CD4-positive, alpha-beta T cell treated with Interleukin-6 for 4 hours (primary cell): ENCODE measurements at regions not wholly inside any gene's neighbourhood (a gene's known extent, or its start where the extent isn't known, plus 50 kb on each side); places are given as distances from the start of the nearest gene placed in this dataset.
"Not testable (repeated sequence)": the region's sequence is repeated elsewhere in the genome, so short reads cannot be mapped to it uniquely, and the experiment has no call there.

ENCODE experiments used
- DNase-seq: peaks from one replicate; pipeline ENCODE4 v3.0.0-alpha.2; 2020; ENCODE audit warnings: mixed read lengths

GRCh38 chr1:188930382-188930781 lies 1547.3 kb downstream of the BRINP3 start:
- DNase-seq = no peak

DNA sequence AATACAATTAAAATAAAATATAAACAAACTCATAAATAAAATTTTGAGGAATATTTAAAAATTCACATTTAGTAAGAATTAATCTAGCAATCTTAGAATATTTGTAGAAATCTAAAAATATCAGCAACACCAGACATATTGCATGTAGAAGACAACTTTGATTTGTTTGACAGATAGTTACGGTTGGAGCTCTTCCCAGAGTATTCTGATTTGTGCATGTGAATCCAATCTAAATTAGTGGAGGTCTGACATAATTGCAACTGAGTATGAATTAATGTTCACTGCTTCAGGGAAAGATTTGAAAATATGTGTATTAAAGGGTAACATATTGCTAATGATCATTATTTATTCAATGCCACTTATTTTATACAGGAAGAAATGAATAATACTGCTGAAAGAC lies 1546.2 kb downstream of the BRINP3 start:
- DNase-seq = no peak

- no peak for DNase-seq
Measured at GRCh38 chr1:188937965-188938551, 1539.6 kb downstream of the BRINP3 start.

- no peak for DNase-seq
Measured at GRCh38 chr1:188941986-188942385, 1535.7 kb downstream of the BRINP3 start.

DNA sequence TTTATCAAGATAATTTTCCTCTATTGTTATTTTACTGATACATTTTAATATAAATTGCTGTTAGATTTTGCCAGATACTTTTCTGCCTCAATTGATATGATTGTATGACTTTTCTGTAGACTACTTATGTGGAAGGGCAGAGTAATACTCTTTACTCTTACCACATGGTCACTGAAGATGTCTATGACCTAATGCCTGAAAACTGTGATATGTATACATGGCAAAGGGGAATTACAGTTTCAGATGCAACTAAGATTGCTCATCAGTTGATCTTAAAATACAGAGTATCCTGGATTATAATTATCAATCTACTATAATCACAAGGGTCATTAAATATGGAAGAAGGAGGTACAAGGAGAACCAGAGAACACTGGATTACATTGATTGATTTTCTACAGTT lies 1528.0 kb downstream of the BRINP3 start:
- no peak for DNase-seq

GRCh38 chr1:188958461-188959115 lies 1519.1 kb downstream of the BRINP3 start:
- no peak for DNase-seq

DNA sequence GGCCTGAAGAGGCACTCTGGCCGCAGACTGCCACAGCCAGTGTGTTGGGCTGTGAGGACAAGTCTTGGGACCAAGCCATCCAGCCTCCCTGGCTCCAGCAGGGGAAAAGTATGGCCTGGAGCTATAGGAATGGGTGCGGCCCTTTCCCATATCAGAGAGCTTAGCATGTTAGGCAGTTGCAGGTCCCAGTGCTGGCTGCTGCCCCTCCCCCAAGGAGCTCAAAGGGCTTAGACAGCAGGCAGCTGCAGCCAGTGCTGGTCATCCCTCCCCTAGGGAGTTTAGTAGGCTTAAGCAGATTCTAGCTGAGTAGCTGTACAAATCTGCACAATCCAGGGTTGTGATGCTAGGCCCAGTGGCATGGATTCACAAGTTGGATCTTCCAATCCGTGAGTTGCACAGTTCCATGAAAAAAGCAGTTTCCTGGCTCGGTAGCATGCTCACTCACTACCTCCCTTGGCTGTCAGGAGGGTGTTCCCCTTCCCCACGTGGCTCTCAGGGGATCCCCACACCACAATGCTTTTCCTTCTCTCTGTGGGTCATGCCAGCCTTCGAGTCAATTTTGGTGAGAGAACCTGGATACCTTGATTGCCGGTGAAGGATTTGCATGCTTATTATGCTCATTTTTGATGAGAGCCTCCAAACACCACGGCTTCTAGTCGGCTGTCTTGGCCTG lies 1490.8 kb downstream of the BRINP3 start:
- no peak for DNase-seq

- no peak for DNase-seq
Measured at GRCh38 chr1:188988589-188988988, 1489.1 kb downstream of the BRINP3 start.

DNA sequence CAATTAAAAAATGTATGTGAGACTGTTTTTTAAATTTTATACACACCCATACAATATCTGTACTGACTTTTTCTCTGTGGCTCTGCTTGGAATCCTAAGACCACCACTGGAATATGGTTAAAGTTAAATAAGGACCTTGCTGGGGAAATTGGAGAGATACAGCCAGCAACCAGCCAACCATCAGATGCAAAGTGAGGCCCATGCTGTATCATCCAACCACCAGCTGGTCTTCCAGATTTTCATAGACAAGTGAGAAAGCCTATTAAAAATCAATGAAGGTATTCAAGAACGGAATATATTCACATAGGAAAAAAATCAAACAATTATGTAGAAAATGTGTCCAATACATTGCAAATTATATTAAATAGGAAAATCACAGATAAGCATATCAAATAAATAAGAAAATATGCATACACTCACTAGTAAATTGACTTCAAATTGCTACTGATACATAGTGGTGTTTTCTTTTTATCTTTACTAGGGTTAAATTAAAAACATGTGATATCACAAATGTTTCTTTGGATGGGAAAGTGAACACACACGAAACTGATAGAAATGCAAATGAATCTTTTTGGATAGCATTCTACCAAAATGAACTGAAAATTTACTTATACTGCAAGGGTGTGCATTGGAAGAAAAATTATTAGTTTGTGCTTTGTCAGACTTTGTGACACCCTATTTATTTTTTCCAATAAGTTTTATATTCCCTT lies 1486.3 kb downstream of the BRINP3 start:
- DNase-seq = no peak

DNA sequence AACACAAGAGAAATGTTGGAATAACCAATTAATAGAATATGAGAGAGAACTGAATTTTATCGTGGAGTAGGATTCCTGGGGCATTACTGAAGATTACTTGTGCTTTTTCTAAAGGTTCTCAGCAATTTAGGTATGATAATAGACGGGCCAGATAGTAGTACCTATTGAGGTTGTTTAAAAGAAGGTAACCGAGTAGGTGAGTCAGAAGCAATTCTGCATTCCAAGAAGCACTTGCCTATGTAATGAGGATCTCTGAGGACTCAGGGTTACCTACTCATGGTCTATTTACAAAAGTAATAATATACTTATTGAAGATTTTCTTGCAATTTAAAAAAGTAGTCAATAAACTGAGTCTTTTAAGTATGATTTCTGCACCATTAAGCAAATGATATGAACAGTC lies 1469.8 kb downstream of the BRINP3 start:
- DNase-seq = no peak

- DNase-seq = no peak
Measured at GRCh38 chr1:189021577-189021976, 1456.1 kb downstream of the BRINP3 start.

DNA sequence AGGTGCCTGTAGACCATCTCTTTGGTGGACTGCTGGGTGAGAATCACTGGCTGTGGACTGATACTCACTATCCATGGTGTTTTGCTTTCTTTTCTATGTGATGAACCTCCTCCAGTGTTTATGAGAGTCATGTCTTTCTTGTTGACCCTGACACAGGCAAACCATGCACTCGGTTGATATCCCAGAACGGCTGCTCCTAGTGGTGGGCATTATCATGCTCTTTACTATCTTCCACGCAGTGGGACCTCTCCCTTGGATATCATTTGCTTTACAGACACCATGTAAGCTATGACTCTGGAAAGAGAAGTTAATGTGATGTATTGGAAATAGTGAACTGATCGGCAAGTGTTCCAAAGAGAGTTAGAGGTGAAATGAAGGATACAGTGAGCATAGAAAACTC lies 1455.6 kb downstream of the BRINP3 start:
- no peak for DNase-seq

- DNase-seq = no peak
Measured at GRCh38 chr1:189027512-189027911, 1450.2 kb downstream of the BRINP3 start.

- no peak for DNase-seq
Measured at GRCh38 chr1:189033169-189033568, 1444.5 kb downstream of the BRINP3 start.

- DNase-seq = no peak
Measured at GRCh38 chr1:189036628-189037027, 1441.0 kb downstream of the BRINP3 start.

DNA sequence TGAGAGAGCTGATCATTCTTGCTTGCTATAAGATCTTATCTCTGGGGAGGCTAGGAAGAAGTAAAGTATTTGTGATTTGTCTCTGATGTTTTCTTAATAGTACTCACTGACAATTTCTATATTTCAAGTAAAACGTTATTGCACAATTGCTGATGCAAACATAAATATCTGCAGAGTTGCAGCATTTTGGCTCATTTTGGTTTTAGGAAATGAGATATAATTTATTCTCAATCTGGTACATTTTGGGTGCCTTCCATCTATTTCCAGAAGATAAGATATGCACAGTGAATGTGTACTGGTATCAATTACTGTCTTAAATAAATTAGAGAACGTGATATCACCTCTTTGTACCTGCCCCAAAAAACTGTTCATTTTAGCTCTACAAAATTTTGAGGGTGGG lies 1431.5 kb downstream of the BRINP3 start:
- no peak for DNase-seq

DNA sequence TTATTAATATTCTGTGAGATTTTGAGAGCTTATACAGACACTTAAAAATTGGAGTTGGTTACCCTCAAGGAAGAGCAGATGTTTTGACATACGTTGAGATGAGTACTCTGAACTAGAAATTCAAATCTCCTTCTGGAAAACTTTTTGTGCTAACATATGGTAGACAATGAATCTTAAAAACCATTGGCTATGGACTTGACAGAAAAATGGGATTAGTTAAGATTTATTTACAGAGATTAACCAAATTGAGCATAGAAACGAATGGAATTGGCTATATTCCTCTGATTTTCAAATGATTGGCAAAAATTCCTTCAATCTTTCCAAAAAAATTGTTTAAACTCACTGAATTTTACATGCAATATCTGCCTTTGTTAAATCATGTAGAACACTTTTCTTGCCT lies 1392.9 kb downstream of the BRINP3 start:
- no peak for DNase-seq

GRCh38 chr1:189103956-189104355 lies 1373.7 kb downstream of the BRINP3 start:
- no peak for DNase-seq

GRCh38 chr1:189117072-189117770 lies 1360.4 kb downstream of the BRINP3 start:
- no peak for DNase-seq

DNA sequence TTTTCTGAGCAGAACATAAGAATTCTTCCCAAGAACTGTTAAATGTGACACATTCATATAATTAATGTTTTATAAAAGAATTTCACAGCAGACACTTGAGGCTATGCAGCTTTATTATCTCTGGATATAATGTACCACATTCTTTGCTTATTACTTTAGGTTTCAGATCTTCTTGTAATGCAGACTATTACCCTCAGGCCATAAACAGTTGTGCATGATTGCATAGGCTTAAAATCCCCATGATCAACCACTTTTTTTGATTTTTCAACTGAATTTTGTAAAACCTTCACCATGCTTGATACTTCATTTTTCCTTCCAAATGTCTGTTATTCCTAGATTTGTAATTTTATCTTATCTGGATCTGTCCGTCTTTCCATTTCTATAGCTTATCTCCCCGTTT lies 1355.7 kb downstream of the BRINP3 start:
- no peak for DNase-seq

DNA sequence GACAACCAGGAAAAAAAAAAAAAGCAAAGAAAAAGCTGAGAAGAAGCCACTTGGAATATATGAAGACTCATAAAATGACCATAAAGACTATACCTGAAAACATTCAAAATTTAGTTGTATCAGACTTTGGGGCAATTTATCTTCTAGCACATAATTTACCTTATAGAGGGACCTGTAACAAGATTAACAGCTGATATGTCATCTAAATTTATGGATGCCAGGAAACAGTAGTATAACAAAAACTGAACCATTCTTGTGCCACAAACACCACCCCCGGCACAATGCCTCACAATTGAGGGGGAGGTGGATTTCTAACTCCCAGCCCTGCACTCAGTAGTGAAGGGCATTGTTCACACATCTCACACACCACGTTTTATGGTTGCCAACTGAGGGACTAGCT lies 1352.0 kb downstream of the BRINP3 start:
- no peak for DNase-seq

- DNase-seq = no peak
Measured at GRCh38 chr1:189131576-189131975, 1346.1 kb downstream of the BRINP3 start.

GRCh38 chr1:189139748-189140147 lies 1337.9 kb downstream of the BRINP3 start:
- not testable (repeated sequence) for DNase-seq
